SKM-1 treated with dmso at 0.1 percent for 144 hours (cell line): ENCODE measurements at regions not wholly inside any gene's neighbourhood (a gene's known extent, or its start where the extent isn't known, plus 50 kb on each side); places are given as distances from the start of the nearest gene placed in this dataset.

Experiments
- DNase-seq: peaks from one replicate; lab custom pipeline; 2025; ENCODE audit not compliant: unreplicated experiment; lab: John Stamatoyannopoulos, UW

GRCh38 chr3:24830230-24831152 is 335.8 kb upstream of the THRB start:
- DNase-seq, result no peak

GRCh38 chr3:24831221-24831620 is 336.6 kb upstream of the THRB start:
- DNase-seq, result no peak

GRCh38 chr3:24832891-24833290 is 338.2 kb upstream of the THRB start:
- no peak for DNase-seq

GRCh38 chr3:24834442-24834841 is 339.8 kb upstream of the THRB start:
- DNase-seq, result no peak

- DNase-seq, result no peak
Measured at GRCh38 chr3:24835510-24835909, 340.9 kb upstream of the THRB start.

GRCh38 chr3:24837601-24838000 is 343.0 kb upstream of the THRB start:
- DNase-seq, result no peak

- DNase-seq, result no peak
Measured at GRCh38 chr3:24838533-24838932, 343.9 kb upstream of the THRB start.

GRCh38 chr3:24843955-24844354 is 349.3 kb upstream of the THRB start:
- no peak for DNase-seq

- no peak for DNase-seq
Measured at GRCh38 chr3:24845524-24846155, 351.0 kb upstream of the THRB start.

- DNase-seq, result no peak
Measured at GRCh38 chr3:24846286-24846860, 351.7 kb upstream of the THRB start.

- DNase-seq, result no peak
Measured at GRCh38 chr3:24850245-24850644, 355.6 kb upstream of the THRB start.

GRCh38 chr3:24853685-24854490 is 359.2 kb upstream of the THRB start:
- no peak for DNase-seq

GRCh38 chr3:24854748-24855147 is 360.1 kb upstream of the THRB start:
- no peak for DNase-seq

GRCh38 chr3:24857945-24858344 is 363.3 kb upstream of the THRB start:
- DNase-seq, result no peak

GRCh38 chr3:24863215-24863614 is 368.6 kb upstream of the THRB start:
- no peak for DNase-seq

- no peak for DNase-seq
Measured at GRCh38 chr3:24867783-24868182, 373.1 kb upstream of the THRB start.

GRCh38 chr3:24881239-24881638 is 386.6 kb upstream of the THRB start:
- no peak for DNase-seq

GRCh38 chr3:24886501-24886900 is 391.9 kb upstream of the THRB start:
- DNase-seq, result no peak

GRCh38 chr3:24890012-24890411 is 395.4 kb upstream of the THRB start:
- no peak for DNase-seq

- DNase-seq, result no peak
Measured at GRCh38 chr3:24899373-24899772, 404.7 kb upstream of the THRB start.

GRCh38 chr3:24899901-24900603 is 405.4 kb upstream of the THRB start:
- no peak for DNase-seq
